ENCODE measurements at regions not wholly inside any gene's neighbourhood (a gene's known extent, or its start where the extent isn't known, plus 50 kb on each side); places are given as distances from the start of the nearest gene placed in this dataset.

GRCh38 chr5:130290219-130290618, 386.0 kb downstream of the CHSY3 start:
- no peak for DNase-seq

DNA sequence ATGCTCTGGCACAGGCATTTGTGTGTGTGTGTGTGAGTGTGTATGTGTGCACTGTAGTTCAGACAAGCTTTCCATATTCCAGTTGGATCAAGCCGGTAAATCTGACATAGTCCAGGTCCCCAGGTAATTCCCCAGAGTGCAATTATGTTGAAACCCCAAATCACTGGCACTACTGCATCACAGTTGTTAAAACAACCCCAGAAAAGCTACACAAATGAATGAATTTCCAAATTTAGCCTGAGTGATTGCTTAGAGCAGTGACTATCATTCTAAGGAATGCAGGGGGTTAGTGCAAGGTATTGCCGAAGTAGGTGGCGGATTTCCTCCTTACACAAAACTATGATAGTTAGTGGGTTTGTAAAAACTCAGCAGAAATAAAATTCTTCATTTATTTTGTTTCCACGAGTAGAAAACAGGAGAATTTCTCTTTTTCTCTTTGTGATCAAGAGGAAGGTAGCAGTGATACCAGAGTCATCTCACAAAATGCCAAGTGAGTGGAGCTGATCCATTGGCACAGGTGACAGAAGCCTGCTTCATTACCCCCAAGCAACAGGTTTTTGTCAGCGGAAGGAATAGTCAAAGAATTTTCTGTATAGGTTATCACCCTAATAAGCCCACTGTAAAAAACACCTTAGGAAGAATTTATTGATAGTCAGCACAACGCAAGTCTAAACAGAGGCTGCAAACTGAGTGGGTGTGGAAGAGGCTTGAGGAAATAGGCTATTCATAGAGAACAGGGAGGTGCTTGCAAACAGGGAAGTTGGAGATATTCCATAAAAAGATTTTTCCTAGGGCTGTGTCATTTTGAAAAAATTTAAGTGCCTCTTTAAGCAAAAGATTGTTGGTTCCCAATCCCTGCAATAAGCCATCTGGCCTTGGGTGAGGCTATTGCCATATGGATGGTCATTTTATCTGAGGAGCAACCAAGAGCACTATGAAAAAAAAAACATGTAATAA, 385.1 kb downstream of the CHSY3 start:
- no peak for DNase-seq

- no peak for DNase-seq
These were observed 383.2 kb downstream of the CHSY3 start for GRCh38 chr5:130287438-130287837.

DNA sequence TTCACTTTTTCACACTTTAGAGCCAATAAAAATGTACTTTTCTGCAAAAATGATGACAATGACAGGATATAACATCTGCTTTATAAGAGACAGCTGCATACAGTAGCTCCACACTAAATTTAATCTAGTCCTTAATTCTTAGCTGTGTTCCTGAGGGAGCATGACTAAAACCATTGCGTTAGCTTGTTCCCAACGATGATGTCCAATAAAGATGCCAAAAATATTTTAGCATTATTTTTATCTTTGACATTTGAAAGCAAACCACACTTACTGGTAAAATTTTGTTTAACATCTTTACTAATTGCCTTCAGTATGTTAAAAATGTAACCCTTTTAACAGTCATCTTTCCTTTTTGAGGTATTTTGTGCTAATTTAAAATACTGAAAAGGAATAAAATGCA, 382.7 kb downstream of the CHSY3 start:
- DNase-seq, result no peak

DNA sequence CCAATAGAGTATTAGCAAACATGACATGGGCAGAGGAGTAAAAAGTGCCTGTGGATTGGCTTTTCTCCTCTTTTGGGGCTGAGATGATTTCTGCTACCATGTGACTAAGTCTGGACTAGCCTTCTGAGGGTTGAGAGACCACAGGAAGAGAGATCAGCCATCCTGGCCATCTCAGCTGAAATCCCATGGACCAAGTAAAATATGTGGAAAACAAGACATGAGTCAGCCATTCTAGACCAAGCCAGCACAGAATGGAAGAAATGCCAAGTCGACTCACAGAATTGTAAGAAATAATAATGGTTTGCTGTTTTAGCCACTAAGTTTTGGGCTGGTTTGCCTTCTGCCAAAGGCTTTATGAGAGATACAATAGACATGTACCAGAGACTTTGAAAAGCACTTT, 377.8 kb downstream of the CHSY3 start:
- DNase-seq, result no peak

- DNase-seq, result no peak
These were observed 376.4 kb downstream of the CHSY3 start for GRCh38 chr5:130280528-130281217.

DNA sequence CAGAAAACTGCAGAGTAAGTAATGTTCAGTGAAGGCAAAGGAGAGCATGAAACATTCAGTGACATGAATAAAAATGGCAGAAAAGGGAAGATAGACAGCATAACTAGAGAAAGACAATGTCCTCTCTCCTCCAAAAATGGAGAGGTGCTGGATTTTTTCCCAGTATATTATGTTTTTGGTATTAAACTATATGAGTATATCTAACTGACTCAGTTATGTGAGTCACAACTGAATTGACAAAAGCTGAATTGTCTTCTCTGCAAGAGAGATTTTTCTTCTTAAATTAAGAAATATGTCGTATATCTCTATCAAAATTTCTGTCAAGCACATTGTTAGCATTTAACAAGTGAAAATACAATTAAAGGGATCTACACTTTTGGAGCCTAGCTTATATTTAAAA, 375.1 kb downstream of the CHSY3 start:
- DNase-seq, result no peak

DNA sequence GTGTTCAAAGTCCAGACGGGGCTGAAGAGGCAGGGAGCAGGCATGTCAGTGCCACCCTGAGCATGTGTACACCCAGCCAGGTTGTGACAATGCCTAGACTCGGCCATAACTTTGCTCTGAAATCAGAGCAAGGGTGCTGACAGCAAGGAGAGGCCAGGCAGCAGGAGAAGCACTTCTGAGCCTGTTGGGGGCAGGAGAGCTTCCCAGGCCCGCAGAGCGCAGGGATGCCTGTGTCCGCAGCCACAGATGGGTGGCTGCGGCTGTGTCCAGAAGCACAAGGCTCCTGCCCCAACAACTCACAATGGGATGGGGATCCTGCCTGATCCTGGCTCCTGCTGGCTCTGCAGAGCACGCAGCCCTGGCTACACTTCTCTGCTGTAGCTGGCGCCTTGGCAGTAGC, 373.9 kb downstream of the CHSY3 start:
- DNase-seq, result no peak

DNA sequence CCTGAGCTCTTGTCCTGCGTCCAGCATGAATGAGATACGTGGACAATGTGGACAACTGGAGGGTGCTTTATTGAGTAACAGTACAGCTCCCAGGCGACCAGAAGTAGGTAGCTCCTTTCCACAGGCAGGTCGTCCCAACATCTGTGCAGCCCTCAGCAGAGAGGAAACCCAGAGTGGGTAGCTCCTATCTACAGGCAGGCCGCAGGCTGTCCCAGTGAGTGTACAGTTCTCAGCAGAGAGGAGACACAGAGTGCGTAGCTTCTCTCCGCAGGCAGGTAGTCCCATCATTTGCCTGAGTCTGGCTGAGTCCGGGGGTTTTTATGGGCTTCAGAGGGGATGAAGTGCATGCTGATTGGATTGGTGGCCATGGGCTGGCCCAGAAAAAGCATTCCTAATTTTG, 373.3 kb downstream of the CHSY3 start:
- DNase-seq, result no peak

DNA sequence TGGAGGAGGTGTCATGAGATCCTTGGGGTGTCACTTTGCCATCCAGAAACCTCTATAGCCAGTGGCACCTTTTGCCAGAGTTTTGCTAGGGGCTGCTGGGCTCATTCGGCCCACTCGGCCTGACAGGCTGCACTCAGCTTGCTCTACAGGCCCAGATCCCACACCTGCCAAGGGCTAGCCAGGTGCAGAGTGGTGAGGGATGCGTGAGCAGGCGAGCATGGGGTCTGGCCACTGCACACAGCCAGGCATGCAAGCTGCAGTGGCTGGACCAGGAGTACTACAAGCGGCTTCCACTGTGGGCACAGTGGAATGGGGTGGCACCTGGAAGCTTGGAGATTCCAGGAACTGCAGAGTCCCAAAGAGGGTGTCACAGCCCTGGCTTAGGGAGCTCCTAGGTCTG, 372.7 kb downstream of the CHSY3 start:
- no peak for DNase-seq

GRCh38 chr5:130272837-130273236, 368.6 kb downstream of the CHSY3 start:
- no peak for DNase-seq

GRCh38 chr5:130270786-130271185, 366.5 kb downstream of the CHSY3 start:
- no peak for DNase-seq

- DNase-seq, result no peak
These were observed 364.2 kb downstream of the CHSY3 start for GRCh38 chr5:130268489-130268888.

DNA sequence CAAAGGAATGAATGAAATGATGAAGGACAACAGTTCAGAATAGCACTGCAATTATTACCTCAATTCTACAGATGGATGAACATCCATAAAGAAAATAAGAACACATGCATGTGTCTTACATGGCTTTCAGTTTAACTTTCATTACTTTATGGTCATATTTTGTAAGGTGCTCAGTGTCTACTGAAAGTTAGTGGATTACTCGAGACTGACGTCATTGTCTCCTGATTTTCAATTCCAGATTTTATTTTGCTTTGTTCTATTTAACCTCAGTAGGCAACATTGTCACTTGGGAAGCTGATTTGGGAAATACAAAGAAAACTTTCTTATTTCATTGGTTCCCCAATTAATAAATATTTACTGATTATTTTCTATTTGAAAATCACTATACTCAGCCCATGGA, 363.7 kb downstream of the CHSY3 start:
- no peak for DNase-seq

DNA sequence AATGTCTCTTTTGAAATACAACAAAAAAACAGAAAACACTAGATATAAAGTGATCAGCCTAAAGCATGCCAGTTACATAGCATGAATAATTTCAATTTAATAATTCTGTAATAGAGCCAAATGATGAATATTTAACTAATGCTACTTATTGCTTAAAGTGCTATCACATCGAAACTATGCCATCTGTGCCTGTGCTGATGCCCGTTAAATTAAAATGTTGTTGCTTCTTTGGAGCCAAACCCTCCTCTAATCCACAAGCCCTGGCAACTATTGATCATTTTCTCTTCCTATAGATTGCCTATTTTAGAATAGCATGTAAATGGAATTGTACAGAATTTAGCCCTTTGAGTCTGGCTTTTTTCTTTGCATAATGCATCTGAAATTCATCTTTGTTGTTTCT, 356.2 kb downstream of the CHSY3 start:
- no peak for DNase-seq

GRCh38 chr5:130251931-130252330, 347.7 kb downstream of the CHSY3 start:
- no peak for DNase-seq

DNA sequence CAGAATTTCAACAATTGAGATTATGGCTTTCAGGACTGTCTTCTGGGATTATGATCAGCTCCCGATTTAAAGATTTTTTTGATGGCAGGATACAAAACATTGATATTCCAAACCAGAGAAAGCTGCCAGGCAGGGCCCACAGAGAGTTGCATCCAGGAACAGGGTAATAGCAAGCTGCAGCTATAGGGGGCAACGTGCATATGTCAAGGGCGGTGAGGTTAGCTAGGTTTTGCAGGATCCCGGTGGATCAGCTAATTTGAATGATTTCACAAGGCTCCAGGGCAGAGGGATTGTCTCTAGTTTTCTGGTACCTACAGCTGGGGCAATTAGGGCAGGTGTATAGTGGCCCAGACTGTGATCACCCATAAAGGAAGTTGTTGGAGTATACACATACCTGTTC, 339.4 kb downstream of the CHSY3 start:
- DNase-seq, result no peak

GRCh38 chr5:130237721-130238120, 333.5 kb downstream of the CHSY3 start:
- DNase-seq, result no peak
